Activated CD4-positive, alpha-beta T cell treated with anti-CD3 and anti-CD28 coated beads, Interleukin-2, amount 50 U/mL, for 4 hours (primary cell): ENCODE measurements at regions not wholly inside any gene's neighbourhood (a gene's known extent, or its start where the extent isn't known, plus 50 kb on each side); places are given as distances from the start of the nearest gene placed in this dataset.

Source experiments
- DNase-seq, 2 experiments: peaks; one replicate each; pipeline ENCODE4 v3.0.0-alpha.2; 2020

GRCh38 chr2:64859312-64860212, 129.6 kb upstream of the SLC1A4 start:
- no peak for DNase-seq

GRCh38 chr2:64860276-64860885, 128.8 kb upstream of the SLC1A4 start:
- DNase-seq = no peak

GRCh38 chr2:64860936-64861335, 128.3 kb upstream of the SLC1A4 start:
- DNase-seq = no peak

GRCh38 chr2:64861452-64862397, 127.5 kb upstream of the SLC1A4 start:
- DNase-seq = no peak

- no peak for DNase-seq
Measured at GRCh38 chr2:64862623-64863022, 126.6 kb upstream of the SLC1A4 start.

- no peak for DNase-seq
Measured at GRCh38 chr2:64863097-64863820, 125.9 kb upstream of the SLC1A4 start.

GRCh38 chr2:64865073-64865830, 123.9 kb upstream of the SLC1A4 start:
- peak; percentile 39 to 48 for DNase-seq

- DNase-seq = no peak
Measured at GRCh38 chr2:64865831-64866345, 123.3 kb upstream of the SLC1A4 start.

- DNase-seq = no peak
Measured at GRCh38 chr2:64866797-64867196, 122.4 kb upstream of the SLC1A4 start.

- no peak for DNase-seq
Measured at GRCh38 chr2:64867253-64867996, 121.8 kb upstream of the SLC1A4 start.

- no peak for DNase-seq
Measured at GRCh38 chr2:64869126-64869525, 120.1 kb upstream of the SLC1A4 start.

GRCh38 chr2:64873472-64873924, 115.7 kb upstream of the SLC1A4 start:
- peak; percentile 72 to 77 for DNase-seq

- no peak for DNase-seq
Measured at GRCh38 chr2:64874593-64874992, 114.6 kb upstream of the SLC1A4 start.

GRCh38 chr2:64875368-64875767, 113.8 kb upstream of the SLC1A4 start:
- DNase-seq = no peak

GRCh38 chr2:64876137-64876647, 113.0 kb upstream of the SLC1A4 start:
- no peak for DNase-seq

GRCh38 chr2:64879745-64880144, 109.5 kb upstream of the SLC1A4 start:
- DNase-seq = no peak

- DNase-seq = no peak
Measured at GRCh38 chr2:64880193-64880951, 108.8 kb upstream of the SLC1A4 start.

- DNase-seq = no peak
Measured at GRCh38 chr2:64881037-64881492, 108.1 kb upstream of the SLC1A4 start.

GRCh38 chr2:64887565-64887964, 101.6 kb upstream of the SLC1A4 start:
- no peak for DNase-seq
